GM19043 (cell line): ENCODE measurements at regions not wholly inside any gene's neighbourhood (a gene's known extent, or its start where the extent isn't known, plus 50 kb on each side); places are given as distances from the start of the nearest gene placed in this dataset.

ENCODE experiments used
- ATAC-seq: cut with Tn5 transposase; IDR thresholded peaks from one replicate; pipeline ENCODE4 v1.9.1; 2021; ENCODE audit warnings: low read depth; ENCODE audit not compliant: unreplicated experiment

DNA sequence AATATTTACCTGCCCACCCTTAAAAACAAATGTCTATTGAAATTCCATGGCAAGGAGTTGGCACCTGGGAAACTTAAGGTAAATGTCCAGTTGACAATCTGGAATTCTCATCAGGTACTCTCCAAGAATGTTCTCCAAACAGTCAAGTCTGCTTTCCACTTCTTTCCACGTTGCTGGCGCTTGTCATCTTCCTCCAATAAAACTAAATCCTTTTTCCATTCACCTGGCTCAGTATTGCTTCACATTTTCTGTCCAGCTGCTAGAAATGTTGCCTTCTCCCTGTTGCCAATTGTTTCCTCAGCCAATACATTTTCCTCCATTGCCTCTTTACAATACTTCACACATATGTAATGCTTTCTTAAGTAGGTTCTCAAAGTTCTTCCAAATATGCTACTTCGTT is 1288.1 kb upstream of the MAP3K7 start:
- no peak for ATAC-seq

DNA sequence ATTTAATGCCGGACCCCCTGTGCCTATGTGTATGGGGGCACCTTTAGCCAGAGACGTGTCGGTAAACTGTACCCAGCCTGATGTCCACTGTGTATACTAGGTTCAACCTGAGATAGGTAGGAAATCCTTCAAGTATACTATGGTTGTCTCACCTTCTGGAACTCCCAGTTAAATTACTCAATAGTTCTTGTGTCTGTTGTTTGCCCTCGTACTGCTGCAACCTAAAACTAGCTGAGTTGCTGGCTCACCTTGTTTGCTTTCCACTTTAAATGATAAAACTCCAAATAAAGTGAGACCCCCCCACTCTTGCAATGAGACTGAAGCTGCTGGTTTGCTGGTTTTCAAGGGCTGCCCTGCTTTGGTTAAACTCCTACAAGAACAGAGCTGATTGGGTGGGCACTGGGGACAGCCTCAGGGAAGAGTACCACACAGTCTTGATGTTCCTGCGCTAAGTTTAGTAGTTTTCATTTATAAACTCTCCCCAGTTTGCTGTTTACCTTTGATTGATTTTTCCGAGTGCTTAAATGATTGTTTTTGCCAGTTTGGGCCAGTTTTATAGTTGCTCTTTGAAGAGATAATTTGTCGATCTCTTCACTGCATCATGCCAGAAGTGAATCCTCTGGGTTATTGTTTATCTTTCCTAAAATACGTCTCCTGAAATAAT is 1281.8 kb upstream of the MAP3K7 start:
- ATAC-seq: no peak

DNA sequence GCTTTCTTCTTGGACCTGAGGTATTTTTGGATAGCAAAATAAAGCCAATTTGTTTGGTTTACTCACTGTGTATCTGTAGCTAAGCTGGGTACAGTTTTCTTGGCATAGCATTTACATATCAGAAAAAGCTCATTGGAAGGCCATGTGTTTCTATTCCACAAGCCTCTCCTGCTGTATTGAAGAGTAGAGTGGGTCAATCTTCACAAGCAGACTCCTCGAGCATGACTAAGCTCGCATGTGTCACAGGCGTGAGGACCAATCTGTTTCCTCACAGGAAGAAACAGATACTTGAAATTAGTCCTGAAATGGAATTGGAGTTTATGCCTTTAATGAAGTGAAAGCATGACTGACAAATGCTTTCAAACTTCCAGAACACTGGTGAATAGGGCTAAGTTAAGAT is 1279.0 kb upstream of the MAP3K7 start:
- ATAC-seq: no peak

DNA sequence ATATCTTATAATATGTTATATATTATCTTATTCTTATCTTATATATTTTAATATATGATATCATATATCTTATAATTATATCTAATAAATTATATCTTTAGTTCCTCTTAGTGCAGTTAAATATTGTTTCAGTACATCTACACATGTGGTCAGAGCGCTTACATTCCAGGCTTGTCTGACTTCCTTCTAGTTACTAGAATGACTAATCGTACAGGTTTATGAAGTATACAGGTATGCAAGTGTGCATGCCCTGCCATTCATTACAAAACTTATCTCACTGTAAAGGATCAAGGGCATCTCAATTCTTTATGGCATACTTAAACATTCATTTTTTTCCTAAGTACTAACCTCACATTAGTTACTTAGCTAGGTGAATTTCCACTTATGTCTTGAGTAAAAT is 1278.0 kb upstream of the MAP3K7 start:
- ATAC-seq: no peak

DNA sequence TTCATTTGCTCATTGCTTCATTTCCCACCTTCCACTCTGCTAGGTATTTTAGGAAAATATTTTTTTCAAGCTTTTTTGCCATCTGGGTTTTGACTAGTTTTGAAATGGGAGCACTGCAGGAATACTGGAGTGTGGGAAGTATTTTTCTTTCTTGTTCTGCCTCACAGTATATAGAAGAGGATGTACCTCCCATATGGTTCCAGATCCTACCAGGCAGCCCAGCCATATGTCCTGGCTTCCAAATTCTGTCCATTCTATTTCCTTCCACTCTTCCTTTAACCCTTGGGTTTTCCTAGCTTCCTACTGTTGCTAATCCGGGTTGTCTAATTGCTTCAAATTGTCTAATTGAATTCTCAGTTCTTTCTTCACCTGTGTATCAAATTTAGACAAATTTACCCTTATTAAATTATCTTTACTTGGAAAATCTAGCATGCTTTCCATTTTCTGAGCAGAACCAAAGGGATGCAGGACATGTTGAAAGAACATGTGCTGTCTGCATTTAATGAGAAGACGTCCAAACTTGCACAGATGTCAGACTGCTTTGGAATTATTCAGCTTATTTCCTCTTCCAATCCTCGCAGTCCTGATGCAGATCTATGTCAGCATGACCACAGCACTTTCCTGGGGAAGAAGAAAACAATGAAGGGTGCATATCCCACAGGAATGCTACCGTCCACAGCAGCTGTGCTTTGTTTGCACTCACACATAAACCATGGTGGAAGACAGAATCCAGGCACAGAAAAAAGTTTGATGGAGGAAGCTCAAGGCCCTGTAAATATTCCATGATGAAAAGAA is 1273.9 kb upstream of the MAP3K7 start:
- ATAC-seq: no peak

DNA sequence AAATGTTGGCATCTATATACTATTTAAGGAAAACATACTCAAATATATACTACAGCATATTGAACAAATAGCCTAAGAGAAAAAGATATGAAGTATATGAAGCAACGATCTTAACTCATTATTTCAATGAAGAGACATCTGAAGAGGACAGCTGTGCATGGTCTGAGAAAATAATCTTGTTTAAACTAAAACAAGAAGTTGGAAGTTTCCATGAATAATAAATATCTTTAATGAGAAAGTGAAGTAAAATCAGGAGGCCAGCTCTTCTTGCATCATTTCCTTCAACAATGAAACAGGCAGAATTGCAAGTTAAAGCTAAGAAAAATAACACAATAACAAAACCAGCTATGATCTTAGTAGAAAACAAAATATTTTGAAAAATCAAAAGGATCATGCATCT is 1265.4 kb upstream of the MAP3K7 start:
- ATAC-seq: no peak

DNA sequence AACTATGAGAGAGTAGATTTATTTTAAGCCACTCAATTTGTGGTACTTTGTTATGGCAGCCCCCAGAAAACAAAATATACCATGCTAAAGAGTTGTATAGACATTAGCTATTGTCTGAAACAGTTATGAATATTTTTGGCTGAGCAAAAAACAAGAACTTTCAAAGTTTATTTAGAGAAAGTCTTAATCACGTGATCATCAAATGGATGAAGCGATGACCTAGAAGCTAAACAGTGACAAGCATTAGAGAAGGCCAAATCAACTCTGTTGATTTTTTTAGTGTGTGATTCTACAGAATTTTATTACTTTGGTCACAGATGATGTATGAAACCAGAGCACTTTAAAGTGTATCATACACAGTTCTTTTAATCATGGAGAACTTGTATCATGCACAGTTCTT is 1247.9 kb upstream of the MAP3K7 start:
- ATAC-seq: no peak

DNA sequence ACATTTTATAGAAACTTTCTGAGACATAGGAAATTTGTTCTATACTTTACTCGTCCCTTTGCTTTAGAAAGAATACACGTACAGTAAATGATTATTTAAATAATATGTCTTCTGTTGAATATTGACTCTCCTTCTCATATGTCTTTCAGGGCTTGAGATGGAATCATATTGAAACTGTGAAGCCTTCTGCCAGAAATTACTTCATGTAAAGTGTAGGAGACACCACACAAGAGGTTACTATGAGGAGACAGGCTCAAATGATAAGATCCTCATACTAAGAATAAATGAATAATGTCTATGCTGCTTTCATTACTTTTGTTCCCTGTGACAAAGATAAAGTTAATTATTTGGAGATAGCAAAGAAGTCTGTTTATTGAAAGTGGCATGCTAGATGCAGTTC is 1240.3 kb upstream of the MAP3K7 start:
- ATAC-seq: no peak

DNA sequence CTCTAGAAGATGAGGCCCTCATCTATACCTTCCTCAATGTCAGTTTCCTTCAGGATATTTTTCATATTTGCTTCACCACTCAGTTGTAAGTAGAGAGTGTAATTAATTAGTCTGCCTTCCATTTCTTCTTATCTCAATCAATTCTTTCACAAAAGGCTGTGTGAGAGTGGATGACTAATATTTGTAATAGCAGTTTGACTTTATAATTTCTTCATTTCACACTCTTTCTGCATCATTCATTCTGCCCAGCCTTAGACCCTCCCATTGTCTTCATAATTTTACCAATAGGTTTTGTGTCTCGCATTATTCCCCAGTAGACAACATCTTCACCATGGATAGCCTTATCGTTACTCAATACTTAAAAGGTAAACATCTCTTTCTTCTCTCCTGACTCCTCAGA is 1239.3 kb upstream of the MAP3K7 start:
- ATAC-seq: no peak

DNA sequence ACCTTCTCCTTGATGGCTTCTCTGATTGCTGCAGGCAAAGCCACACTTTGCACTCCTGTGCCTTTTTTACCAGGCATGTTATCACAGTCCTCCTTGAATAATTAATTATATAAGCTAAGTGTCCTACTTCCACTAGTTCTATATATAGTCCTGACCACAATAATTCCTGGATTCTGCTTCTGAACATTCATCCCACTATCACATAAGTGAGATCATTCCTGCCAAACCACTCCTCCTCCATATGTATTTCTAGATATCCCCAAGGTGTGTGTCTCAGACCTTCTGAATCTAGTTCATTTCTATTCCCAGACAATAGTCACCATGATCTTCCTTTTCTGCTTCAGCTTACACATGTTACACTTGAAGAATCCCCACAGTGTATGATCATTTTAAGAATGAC is 1237.5 kb upstream of the MAP3K7 start:
- ATAC-seq: no peak

DNA sequence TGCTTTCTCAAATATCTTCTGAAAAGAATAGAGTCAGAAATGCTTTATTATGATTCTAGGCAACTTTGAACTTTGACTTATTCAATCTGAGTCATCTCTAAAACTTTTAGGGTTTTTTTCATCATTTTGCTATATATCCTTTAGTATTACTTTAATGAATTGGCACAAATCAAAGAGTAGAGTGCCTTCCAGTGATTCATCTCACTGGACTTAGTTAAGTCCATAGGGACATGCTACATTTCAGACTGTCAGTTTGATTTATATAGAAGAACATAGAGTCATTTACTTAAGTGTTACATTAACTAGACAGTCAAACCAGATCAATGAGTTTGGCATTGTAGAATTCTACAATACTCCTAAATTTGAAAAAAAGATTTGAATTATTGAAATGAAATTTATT is 1235.7 kb upstream of the MAP3K7 start:
- no peak for ATAC-seq

DNA sequence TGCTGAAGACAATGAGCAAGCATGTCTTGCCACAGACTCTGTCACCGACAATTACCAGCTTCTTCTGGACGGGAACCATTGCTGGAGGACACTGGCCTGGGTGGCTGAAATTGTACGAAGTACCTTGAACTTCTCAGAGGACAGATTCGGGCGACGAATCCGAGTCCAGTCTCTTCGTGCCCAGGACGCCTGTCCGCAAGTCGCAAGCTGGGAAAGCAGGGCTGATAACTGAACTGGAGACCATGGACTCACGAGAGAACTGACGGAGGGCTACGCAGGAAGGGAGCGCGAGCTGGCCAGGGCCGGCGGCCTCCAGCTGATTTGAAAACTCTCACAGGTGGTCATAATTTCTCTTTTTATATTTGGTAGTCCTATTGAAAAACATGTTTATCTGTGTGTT is 1229.5 kb upstream of the MAP3K7 start:
- no peak for ATAC-seq

DNA sequence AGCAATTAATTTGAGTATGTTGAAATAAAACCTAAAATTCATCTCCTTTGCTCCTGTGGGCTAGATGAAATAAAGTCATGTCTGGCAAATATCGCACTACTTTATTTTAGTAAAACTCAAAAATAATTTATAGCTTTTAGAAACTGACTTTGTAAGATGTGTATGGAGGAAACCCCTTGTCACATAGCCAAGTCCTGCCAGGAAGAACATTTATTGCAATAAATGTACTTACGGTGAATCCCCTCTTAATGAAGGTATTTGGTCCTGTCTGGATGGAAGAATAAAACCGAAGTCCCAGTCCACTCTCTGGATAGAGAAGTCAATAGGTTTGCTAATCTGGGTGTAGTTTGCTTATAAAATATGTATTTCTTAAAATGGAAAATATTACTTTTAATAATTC is 1226.8 kb upstream of the MAP3K7 start:
- ATAC-seq: no peak

DNA sequence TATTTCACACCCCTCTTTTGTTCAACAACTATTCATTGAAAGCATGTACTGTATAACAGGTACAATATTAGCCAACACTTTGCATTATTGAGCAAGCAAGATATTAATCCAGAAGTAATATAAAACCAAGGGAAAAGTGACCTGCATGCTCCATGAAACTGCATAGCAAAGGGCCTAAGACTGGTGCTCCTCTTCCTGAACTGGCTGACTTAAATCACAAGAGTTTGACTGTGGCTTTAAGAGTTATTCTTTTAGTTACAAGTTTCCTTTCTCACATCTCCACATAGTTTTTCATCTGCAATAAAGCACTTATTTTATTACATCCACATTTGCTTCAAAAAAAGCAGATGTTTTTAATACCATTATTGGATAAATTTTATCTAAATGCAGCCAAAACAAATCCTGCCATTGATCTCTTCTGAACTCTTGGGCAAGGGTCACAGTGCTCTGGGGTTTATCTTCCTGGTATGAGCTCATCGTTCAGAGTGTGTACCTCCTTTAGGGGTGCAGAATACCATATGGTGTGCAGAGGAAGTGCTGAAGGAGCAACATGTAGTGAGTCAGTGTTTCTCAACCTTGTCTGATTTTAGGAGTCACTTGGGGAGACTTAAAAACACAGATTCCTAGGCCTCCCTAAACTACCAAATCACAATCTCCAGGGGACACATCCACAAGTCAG is 1225.9 kb upstream of the MAP3K7 start:
- ATAC-seq: no peak

DNA sequence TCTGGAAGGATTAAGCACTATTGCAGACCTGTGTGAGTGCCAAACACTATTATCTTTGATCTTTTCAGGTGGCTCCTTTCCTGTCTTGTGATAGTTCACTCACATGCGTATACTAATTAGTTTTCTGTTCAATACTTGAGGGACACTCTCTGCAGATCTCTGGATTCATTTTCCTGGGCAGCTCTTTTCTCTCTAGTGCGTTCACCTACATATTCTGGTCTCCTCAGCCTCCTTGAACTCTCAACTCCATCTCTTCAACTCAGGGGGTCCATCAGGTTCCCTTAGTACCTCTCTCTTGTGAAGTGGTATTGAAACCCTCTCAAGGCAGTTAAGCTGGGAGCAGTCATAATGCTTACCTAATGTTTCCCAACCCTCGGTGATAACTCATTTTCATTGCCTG is 1218.1 kb upstream of the MAP3K7 start:
- no peak for ATAC-seq

DNA sequence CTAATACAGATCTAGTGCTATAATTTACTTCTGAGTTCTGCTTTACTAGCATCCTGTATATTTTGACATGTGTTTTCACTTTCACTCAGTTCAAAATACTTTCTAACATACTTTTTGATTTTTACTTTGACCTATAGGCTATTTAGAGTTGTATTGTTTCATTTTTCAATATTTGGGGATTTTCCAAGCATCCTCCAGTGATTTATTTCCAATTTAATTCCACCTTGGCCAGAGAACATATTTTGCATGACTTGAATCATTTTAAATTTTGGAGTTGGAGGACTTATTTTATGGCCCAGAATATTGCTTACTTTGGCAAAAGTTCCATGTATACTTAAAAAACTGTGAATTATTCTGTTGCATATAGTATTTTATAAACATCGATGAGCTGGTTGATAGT is 1215.6 kb upstream of the MAP3K7 start:
- no peak for ATAC-seq

DNA sequence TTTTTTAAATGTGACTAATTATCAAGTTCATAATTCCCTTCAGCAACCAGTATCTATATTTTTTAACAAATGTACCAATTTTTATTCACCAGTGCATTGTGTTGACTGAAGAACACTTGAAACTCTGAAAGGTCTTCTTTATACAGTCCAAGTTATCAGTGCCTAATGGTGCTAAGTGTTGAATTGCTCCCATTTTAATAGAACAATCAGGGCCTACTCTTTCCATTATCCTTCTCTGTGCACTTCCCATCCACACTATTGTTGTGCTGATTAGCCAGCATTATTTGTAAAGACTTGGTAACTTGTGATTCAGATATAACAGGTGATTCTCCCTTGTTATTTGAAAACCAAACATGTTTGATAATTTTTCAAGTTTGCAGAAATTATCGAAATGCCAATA is 1209.7 kb upstream of the MAP3K7 start:
- no peak for ATAC-seq

DNA sequence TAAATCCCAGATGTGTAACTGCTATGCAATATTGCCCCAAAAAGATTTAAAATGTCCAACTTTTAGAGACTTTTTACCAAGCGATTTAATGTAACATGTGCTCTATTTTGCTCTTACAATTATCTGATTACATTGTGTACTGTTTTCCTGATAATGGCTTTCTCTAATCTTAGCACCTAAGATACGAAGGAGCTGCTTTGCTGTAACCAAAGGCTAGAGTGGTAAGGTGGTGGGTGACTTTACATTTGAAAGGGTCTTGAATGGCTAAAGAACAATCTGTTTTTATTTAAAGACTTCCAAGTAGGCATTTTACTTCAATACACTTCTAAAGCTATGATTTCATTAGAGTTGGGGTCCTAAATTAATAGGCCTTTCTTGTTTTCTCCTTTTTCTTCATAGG is 1201.6 kb upstream of the MAP3K7 start:
- ATAC-seq: no peak

DNA sequence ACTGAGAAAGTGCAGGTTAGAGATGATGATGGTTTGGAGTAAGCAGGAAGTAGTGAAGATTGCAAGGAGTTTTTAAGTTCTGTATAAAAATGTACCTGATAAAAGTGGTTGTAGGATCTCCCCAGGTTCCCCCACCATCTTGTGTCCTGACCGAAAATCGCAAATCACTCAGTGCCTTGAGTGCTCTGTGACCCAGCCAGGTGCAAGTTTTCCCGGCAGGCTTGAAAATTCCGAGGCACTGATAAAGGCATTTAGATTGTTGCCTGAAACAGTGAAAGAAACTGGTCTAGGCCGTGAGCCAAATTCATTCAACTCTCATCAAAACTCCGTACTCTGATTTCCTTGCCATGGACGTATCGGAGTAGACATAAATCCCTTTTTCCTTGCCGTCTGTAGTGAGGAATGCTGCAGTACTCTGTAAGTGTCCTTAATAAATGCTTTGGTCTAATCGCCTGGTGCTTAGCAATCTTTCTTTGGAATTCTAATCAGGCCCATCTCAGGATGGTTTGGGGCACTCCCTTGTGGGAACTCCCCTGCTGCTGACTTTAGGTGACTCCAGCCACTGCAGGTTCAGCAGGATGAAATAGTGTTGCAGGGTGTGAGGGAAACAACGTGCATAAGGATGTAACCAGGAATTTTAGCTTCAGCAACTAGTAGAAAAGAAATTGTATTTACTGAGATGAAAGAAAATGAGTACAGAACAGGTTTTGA is 1199.8 kb upstream of the MAP3K7 start:
- no peak for ATAC-seq

DNA sequence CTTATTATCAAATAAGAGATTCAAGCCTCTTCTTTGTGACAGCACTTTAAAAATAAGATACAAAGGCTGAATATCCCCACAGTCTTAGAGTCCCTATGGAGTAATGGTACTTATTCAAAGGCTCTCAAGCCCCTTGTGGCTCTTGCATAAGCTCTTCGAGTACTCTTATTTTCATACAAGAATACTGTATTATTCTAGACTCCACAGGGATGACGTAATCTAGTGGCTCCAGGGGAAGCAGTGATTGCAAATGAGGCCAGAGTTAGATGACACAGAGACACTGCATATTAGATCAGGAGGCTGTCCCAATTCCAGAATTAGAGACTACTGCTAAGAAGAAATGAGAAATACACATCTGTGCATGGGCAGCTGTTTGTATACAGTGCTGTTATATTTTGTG is 1195.9 kb upstream of the MAP3K7 start:
- ATAC-seq: no peak

DNA sequence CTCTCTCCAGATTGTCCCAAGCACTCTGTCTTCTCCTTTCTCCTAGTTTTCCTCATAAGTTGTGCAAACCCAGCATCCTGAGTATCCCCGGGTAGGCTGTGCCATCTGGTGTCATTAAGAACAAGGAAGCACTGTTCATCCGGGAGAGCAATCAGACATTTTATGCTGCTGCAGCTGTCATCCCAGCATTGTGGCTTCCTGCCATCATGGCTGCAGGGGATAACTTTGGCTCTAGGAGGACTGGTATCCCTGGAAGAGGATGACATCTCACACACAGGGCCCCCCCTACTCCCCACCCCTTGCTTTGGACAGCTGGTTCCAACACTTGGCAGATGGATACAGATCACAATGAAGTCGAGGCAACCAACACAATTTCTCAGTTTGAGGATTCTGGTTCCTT is 1195.1 kb upstream of the MAP3K7 start:
- no peak for ATAC-seq
